ENCODE measurements at regions not wholly inside any gene's neighbourhood (a gene's known extent, or its start where the extent isn't known, plus 50 kb on each side); places are given as distances from the start of the nearest gene placed in this dataset.
A peak's percentile ranks its signal among the peaks of the same experiment; 100 is the strongest.

- DNase-seq: no peak
- no peak for FAIRE-seq
- no peak for TF ChIP-seq CTCF (IDR thresholded peaks at IDR 0.05)
- Histone ChIP-seq H3K27ac (no peak overlapping the region), H3K4me1 (no peaks in the 10 kb centered on the region), H3K9me3 (no peaks in the 10 kb centered on the region), H3K4me3 (no peak overlapping the region), H3K27me3 (no peaks in the 10 kb centered on the region), H3K36me3 (no peaks in the 10 kb centered on the region)
- intact Hi-C loops (cut with DNase I): no loop called here
- WGBS, 2 donors: 46 to 56% methylated on average over 5 of the region's 5 CpGs
- no peak for ATAC-seq
Measured at GRCh38 chr5:18111906-18112465, 477.7 kb downstream of the TAF11L14 start.

GRCh38 chr5:18113721-18114120 is 479.5 kb downstream of the TAF11L14 start:
- no peak overlapping the region for H3K4me3 ChIP-seq
- no peak for DNase-seq
- intact Hi-C loops (cut with DNase I): no loop called here
- H3K27me3 ChIP-seq: no peaks in the 10 kb centered on the region
- H3K36me3 ChIP-seq: no peaks in the 10 kb centered on the region
- no peaks in the 10 kb centered on the region for H3K4me1 ChIP-seq
- no peak for ATAC-seq
- H3K9me3 ChIP-seq: no peaks in the 10 kb centered on the region
- no peak overlapping the region for H3K27ac ChIP-seq
- WGBS, 2 donors: 40 to 63% methylated on average over 3 of the region's 3 CpGs
- no peak for TF ChIP-seq CTCF (IDR thresholded peaks at IDR 0.05)
- FAIRE-seq: no peak

GRCh38 chr5:18114151-18114757 is 480.0 kb downstream of the TAF11L14 start:
- no peaks in the 10 kb centered on the region for H3K27me3 ChIP-seq
- no peak overlapping the region for H3K4me3 ChIP-seq
- ATAC-seq (no peak), FAIRE-seq (no peak), DNase-seq (no peak)
- 26 to 30% methylated on average over 6 of the region's 6 CpGs for WGBS, 2 donors
- no peaks in the 10 kb centered on the region for H3K4me1 ChIP-seq
- no peak for TF ChIP-seq CTCF (IDR thresholded peaks at IDR 0.05)
- H3K9me3 ChIP-seq: no peaks in the 10 kb centered on the region
- no peak overlapping the region for H3K27ac ChIP-seq
- intact Hi-C loops (cut with DNase I): no loop called here
- no peaks in the 10 kb centered on the region for H3K36me3 ChIP-seq

- FAIRE-seq: no peak
- Histone ChIP-seq H3K4me3 (no peak overlapping the region), H3K27me3 (no peaks in the 10 kb centered on the region), H3K4me1 (no peaks in the 10 kb centered on the region), H3K27ac (no peak overlapping the region), H3K9me3 (no peaks in the 10 kb centered on the region), H3K36me3 (no peaks in the 10 kb centered on the region)
- no peak for DNase-seq
- no peak for TF ChIP-seq CTCF (IDR thresholded peaks at IDR 0.05)
- ATAC-seq: no peak
- WGBS, 2 donors: 66 to 67% methylated on average over 2 of the region's 2 CpGs
- intact Hi-C loops (cut with DNase I): no loop called here
Measured at GRCh38 chr5:18117968-18118367, 483.7 kb downstream of the TAF11L14 start.

GRCh38 chr5:18119156-18119785 is 485.0 kb downstream of the TAF11L14 start:
- no peaks in the 10 kb centered on the region for H3K4me1 ChIP-seq
- DNase-seq (peak in 1 of 6 donors; percentile 24), FAIRE-seq (no peak), ATAC-seq (no peak)
- intact Hi-C loops (cut with DNase I): no loop called here
- no peaks in the 10 kb centered on the region for H3K27me3 ChIP-seq
- no peak for TF ChIP-seq CTCF (IDR thresholded peaks at IDR 0.05)
- 73 to 81% methylated on average over 11 of the region's 11 CpGs for WGBS, 2 donors
- H3K27ac ChIP-seq: no peak overlapping the region
- H3K4me3 ChIP-seq: no peak overlapping the region
- H3K9me3 ChIP-seq: no peaks in the 10 kb centered on the region
- no peaks in the 10 kb centered on the region for H3K36me3 ChIP-seq
